ENCODE measurements at regions not wholly inside any gene's neighbourhood (a gene's known extent, or its start where the extent isn't known, plus 50 kb on each side); places are given as distances from the start of the nearest gene placed in this dataset.

GRCh38 chr13:61810065-61810464 is 394.4 kb upstream of the PCDH20 start:
- TF ChIP-seq, protein P1, sequence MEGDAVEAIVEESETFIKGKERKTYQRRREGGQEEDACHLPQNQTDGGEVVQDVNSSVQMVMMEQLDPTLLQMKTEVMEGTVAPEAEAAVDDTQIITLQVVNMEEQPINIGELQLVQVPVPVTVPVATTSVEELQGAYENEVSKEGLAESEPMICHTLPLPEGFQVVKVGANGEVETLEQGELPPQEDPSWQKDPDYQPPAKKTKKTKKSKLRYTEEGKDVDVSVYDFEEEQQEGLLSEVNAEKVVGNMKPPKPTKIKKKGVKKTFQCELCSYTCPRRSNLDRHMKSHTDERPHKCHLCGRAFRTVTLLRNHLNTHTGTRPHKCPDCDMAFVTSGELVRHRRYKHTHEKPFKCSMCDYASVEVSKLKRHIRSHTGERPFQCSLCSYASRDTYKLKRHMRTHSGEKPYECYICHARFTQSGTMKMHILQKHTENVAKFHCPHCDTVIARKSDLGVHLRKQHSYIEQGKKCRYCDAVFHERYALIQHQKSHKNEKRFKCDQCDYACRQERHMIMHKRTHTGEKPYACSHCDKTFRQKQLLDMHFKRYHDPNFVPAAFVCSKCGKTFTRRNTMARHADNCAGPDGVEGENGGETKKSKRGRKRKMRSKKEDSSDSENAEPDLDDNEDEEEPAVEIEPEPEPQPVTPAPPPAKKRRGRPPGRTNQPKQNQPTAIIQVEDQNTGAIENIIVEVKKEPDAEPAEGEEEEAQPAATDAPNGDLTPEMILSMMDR (IDR thresholded peaks at IDR 0.05), result no peak
- no peak for TF ChIP-seq POLR2A (IDR thresholded peaks at IDR 0.05)
- TF ChIP-seq POLR2AphosphoS5 (IDR thresholded peaks at IDR 0.05), result no peak
- 83% methylated on average over 1 of the region's 1 CpG for WGBS

DNA sequence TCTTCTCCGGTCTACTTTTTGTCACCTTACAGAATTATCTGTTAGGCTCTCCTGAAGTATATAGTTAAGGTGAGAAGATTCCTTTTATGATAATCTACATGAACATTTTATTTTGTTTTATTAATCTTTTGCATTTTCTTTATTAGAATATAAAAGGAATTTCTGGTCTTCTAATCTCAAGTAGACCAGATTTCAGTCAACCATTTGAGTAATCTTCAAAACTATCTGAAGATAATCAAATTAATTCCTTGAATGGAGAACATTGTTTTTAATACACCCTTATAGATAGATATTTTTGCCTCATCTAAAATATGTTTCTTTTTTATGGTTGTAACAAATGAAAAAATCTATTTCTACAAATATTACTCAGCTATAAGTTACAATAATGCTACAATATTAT is 381.7 kb upstream of the PCDH20 start:
- Histone ChIP-seq H3K27ac (no peak overlapping the region), H3K9me3 (no peaks in the 10 kb centered on the region), H3K36me3 (no peaks in the 10 kb centered on the region), H3K4me1 (replicated peaks) (no peaks in the 10 kb centered on the region), H3K27me3 (replicated peaks; ENCODE audit: insufficient read depth) (no peaks in the 10 kb centered on the region), H3K4me3 (no peak overlapping the region)
- intact Hi-C loops (cut with DNase I), result no loop called here
- WGBS, result 98% methylated on average over 1 of the region's 1 CpG
- TF ChIP-seq POLR2A (IDR thresholded peaks at IDR 0.05) (no peak), POLR2AphosphoS5 (IDR thresholded peaks at IDR 0.05) (no peak)
- TF ChIP-seq, protein P1 (IDR thresholded peaks at IDR 0.05), result no peak
- no peak for DNase-seq (ENCODE audit: low spot score)

More at GRCh38 chr13:61810065-61810464, 394.4 kb upstream of the PCDH20 start:
- H3K4me1 ChIP-seq (replicated peaks), result no peaks in the 10 kb centered on the region
- intact Hi-C loops (cut with DNase I), result no loop called here
- H3K9me3 ChIP-seq, result no peaks in the 10 kb centered on the region
- H3K27me3 ChIP-seq (replicated peaks; ENCODE audit: insufficient read depth), result no peaks in the 10 kb centered on the region
- H3K4me3 ChIP-seq, result no peak overlapping the region
- no peak overlapping the region for H3K27ac ChIP-seq
- DNase-seq (ENCODE audit: low spot score), result no peak
- H3K36me3 ChIP-seq, result no peaks in the 10 kb centered on the region

GRCh38 chr13:61795580-61795979 is 379.9 kb upstream of the PCDH20 start:
- Histone ChIP-seq H3K9me3 (no peaks in the 10 kb centered on the region), H3K27me3 (replicated peaks; ENCODE audit: insufficient read depth) (no peaks in the 10 kb centered on the region), H3K27ac (no peak overlapping the region), H3K4me1 (replicated peaks) (no peaks in the 10 kb centered on the region), H3K36me3 (no peaks in the 10 kb centered on the region), H3K4me3 (no peak overlapping the region)
- intact Hi-C loops (cut with DNase I), result no loop called here
- TF ChIP-seq POLR2AphosphoS5 (IDR thresholded peaks at IDR 0.05) (no peak), POLR2A (IDR thresholded peaks at IDR 0.05) (no peak)
- TF ChIP-seq, protein P1 (IDR thresholded peaks at IDR 0.05), result no peak
- WGBS, result 60% methylated on average over 1 of the region's 1 CpG
- DNase-seq (ENCODE audit: low spot score), result no peak

DNA sequence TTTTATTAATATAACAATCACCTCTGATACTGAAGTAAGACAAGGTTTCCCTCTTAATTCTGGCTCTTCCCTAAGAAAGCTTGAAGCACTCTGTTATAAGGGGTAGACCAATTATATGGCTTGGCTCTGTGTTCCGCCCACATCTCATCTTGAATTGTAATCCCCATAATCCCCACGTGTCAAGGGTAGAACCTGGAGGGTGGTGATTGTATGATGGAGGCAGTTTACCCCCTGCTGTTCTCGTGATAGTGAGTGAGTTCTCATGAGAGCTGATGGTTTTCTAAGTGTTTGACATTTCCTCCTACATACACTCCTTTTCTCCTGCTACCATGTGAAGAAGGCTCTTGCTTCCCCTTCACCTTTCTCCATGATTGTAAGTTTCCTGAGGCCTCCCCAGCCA is 363.8 kb upstream of the PCDH20 start:
- Histone ChIP-seq H3K27me3 (replicated peaks; ENCODE audit: insufficient read depth) (no peaks in the 10 kb centered on the region), H3K36me3 (no peaks in the 10 kb centered on the region), H3K4me1 (replicated peaks) (no peaks in the 10 kb centered on the region), H3K4me3 (no peak overlapping the region), H3K9me3 (no peaks in the 10 kb centered on the region), H3K27ac (no peak overlapping the region)
- TF ChIP-seq POLR2AphosphoS5 (IDR thresholded peaks at IDR 0.05) (no peak), POLR2A (IDR thresholded peaks at IDR 0.05) (no peak)
- TF ChIP-seq, protein P1 (IDR thresholded peaks at IDR 0.05), result no peak
- WGBS, result 87% methylated on average over 3 of the region's 3 CpGs
- intact Hi-C loops (cut with DNase I), result no loop called here
- DNase-seq (ENCODE audit: low spot score), result no peak

DNA sequence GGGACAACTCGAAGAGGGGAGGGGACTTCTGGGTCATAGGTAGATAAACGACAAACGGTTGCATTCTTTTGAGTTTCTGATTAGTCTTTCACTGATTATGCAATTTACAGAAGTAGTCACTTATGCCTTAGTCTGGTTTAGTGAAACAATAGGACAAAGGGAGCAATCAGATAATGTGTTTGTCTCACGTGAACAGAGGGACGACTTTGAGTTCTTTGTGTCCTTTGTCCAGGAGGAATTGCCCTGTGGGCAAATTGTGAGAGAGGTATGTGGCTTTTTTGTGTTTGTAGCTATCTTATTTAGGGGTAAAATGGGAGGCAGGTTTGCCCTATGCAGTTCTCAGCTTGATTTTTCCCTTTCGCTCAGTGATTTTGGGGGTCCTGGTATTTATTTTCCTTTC is 362.9 kb upstream of the PCDH20 start:
- H3K27me3 ChIP-seq (replicated peaks; ENCODE audit: insufficient read depth), result no peaks in the 10 kb centered on the region
- intact Hi-C loops (cut with DNase I), result no loop called here
- H3K9me3 ChIP-seq, result no peaks in the 10 kb centered on the region
- H3K4me1 ChIP-seq (replicated peaks), result no peaks in the 10 kb centered on the region
- H3K4me3 ChIP-seq, result no peak overlapping the region
- no peaks in the 10 kb centered on the region for H3K36me3 ChIP-seq
- WGBS, result 71% methylated on average over 6 of the region's 6 CpGs
- TF ChIP-seq POLR2AphosphoS5 (IDR thresholded peaks at IDR 0.05) (no peak), POLR2A (IDR thresholded peaks at IDR 0.05) (no peak)
- TF ChIP-seq, protein P1 (IDR thresholded peaks at IDR 0.05), result no peak
- DNase-seq (ENCODE audit: low spot score), result no peak
- no peak overlapping the region for H3K27ac ChIP-seq

All from prostate gland (tissue), 2 donors.